Thoracic aorta (tissue), 2 donors: ENCODE measurements at regions not wholly inside any gene's neighbourhood (a gene's known extent, or its start where the extent isn't known, plus 50 kb on each side); places are given as distances from the start of the nearest gene placed in this dataset.

Source experiments
- ATAC-seq: fragments of 150-250 bp; one replicate; pipeline ENCODE4 v1.8.0; 2017; ENCODE audit warnings: low read depth; ENCODE audit not compliant: insufficient number of reproducible peaks, low FRiP score
- DNase-seq: peaks from one replicate; pipeline ENCODE4 v3.0.0-alpha.2; 2020; ENCODE audit warnings: low spot score
- H3K27ac ChIP-seq, 2 donors: fragments of 200-600 bp; sonication (generic); 1 replicate in 1 of 2; 2 replicates in 1 of 2; pipeline ENCODE4 v1.5.1; 2016; ENCODE audit warnings: mild to moderate bottlenecking in 2 of 2, moderate library complexity in 2 of 2
- H3K27me3 ChIP-seq: fragments of 200-600 bp; sonication (generic); replicated peaks from 2 replicates; pipeline ENCODE4 v1.6.0; 2016; ENCODE audit warnings: mild to moderate bottlenecking; ENCODE audit not compliant: insufficient read depth
- H3K36me3 ChIP-seq: fragments of 200-600 bp; sonication (generic); one replicate; pipeline ENCODE4 v1.5.1; 2016
- H3K4me1 ChIP-seq, 2 donors: fragments of 200-600 bp; sonication (generic); 1 replicate in 1 of 2; 2 replicates in 1 of 2; pipeline versions ENCODE4 v1.5.1 to v1.6.0; 2016; ENCODE audit warnings: low read depth in 2 of 2, mild to moderate bottlenecking in 1 of 2; ENCODE audit not compliant: control insufficient read depth in 1 of 2
- H3K4me3 ChIP-seq: fragments of 200-600 bp; sonication (generic); 2 replicates; pipeline ENCODE4 v1.5.1; 2016; ENCODE audit warnings: mild to moderate bottlenecking
- H3K9me3 ChIP-seq: fragments of 200-600 bp; sonication (generic); 2 replicates; pipeline ENCODE4 v1.5.1; 2016
- CTCF ChIP-seq: fragments of 200-600 bp; sonication (generic); IDR thresholded peaks from one replicate; pipeline ENCODE4 v1.5.1; 2019; ENCODE audit warnings: antibody characterized with exemption

- no peaks in the 10 kb centered on the region for H3K27me3 ChIP-seq
- no peaks in the 10 kb centered on the region for H3K9me3 ChIP-seq
- H3K27ac ChIP-seq = no peak overlapping the region
- no peaks in the 10 kb centered on the region for H3K36me3 ChIP-seq
- no peak for ATAC-seq
- H3K4me1 ChIP-seq = no peaks in the 10 kb centered on the region
- no peak for DNase-seq
- no peak for TF ChIP-seq CTCF
- H3K4me3 ChIP-seq = no peak overlapping the region
Measured at GRCh38 chr2:84247532-84247931, 211.5 kb downstream of the SUCLG1 start.

- no peak overlapping the region for H3K4me3 ChIP-seq
- no peak overlapping the region for H3K27ac ChIP-seq
- no peak for ATAC-seq
- no peak for DNase-seq
- no peaks in the 10 kb centered on the region for H3K27me3 ChIP-seq
- H3K9me3 ChIP-seq = no peaks in the 10 kb centered on the region
- H3K36me3 ChIP-seq = no peaks in the 10 kb centered on the region
- no peak for TF ChIP-seq CTCF
- H3K4me1 ChIP-seq = no peaks in the 10 kb centered on the region
Measured at GRCh38 chr2:84243788-84244733, 215.0 kb downstream of the SUCLG1 start.

- Histone ChIP-seq H3K4me1 (no peaks in the 10 kb centered on the region), H3K4me3 (no peak overlapping the region), H3K27me3 (no peaks in the 10 kb centered on the region), H3K36me3 (no peaks in the 10 kb centered on the region), H3K27ac (no peak overlapping the region), H3K9me3 (no peaks in the 10 kb centered on the region)
- no peak for TF ChIP-seq CTCF
- no peak for ATAC-seq
- DNase-seq = no peak
Measured at GRCh38 chr2:84238907-84239306, 220.2 kb downstream of the SUCLG1 start.

- Histone ChIP-seq H3K27me3 (no peaks in the 10 kb centered on the region), H3K9me3 (no peaks in the 10 kb centered on the region), H3K4me3 (no peak overlapping the region), H3K27ac (no peak overlapping the region), H3K36me3 (no peaks in the 10 kb centered on the region), H3K4me1 (no peaks in the 10 kb centered on the region)
- TF ChIP-seq CTCF = no peak
- no peak for ATAC-seq
- DNase-seq = no peak
Measured at GRCh38 chr2:84236288-84236687, 222.8 kb downstream of the SUCLG1 start.

GRCh38 chr2:84234103-84234502 is 225.0 kb downstream of the SUCLG1 start:
- Histone ChIP-seq H3K4me3 (no peak overlapping the region), H3K27me3 (no peaks in the 10 kb centered on the region), H3K4me1 (no peaks in the 10 kb centered on the region), H3K27ac (no peak overlapping the region), H3K9me3 (no peaks in the 10 kb centered on the region), H3K36me3 (no peaks in the 10 kb centered on the region)
- no peak for DNase-seq
- no peak for TF ChIP-seq CTCF
- no peak for ATAC-seq
